Natural killer cell (primary cell): ENCODE measurements at regions not wholly inside any gene's neighbourhood (a gene's known extent, or its start where the extent isn't known, plus 50 kb on each side); places are given as distances from the start of the nearest gene placed in this dataset.

Experiments used
- ATAC-seq, 3 donors: fragments of 150-1000 bp in 2 of 3; fragments of 200-7000 bp in 1 of 3; cut with Tn5 transposase; 1 replicate in 1 of 3; 2 replicates in 2 of 3; pipeline ENCODE4 v1.10.0; 2021; ENCODE audit warnings: mild to moderate bottlenecking in 2 of 3, moderate library complexity in 2 of 3
- DNase-seq, 2 donors: peaks; one replicate each; pipeline versions ENCODE4 v3.0.0 to v3.0.0-alpha.2; 2013 to 2021; ENCODE audit warnings: mixed read lengths in 1 of 2
- H3K27ac ChIP-seq: one replicate; pipeline ENCODE4 v1.5.1; 2013; ENCODE audit warnings: mild to moderate bottlenecking, low read length
- H3K27me3 ChIP-seq: one replicate; pipeline ENCODE4 v1.6.1; 2013; ENCODE audit warnings: low read length; ENCODE audit not compliant: control insufficient read depth, insufficient read depth
- H3K36me3 ChIP-seq: one replicate; pipeline ENCODE4 v1.6.1; 2013; ENCODE audit warnings: low read length; ENCODE audit not compliant: control insufficient read depth, insufficient read depth
- H3K4me1 ChIP-seq: one replicate; pipeline ENCODE4 v1.6.1; 2013; ENCODE audit warnings: low read length; ENCODE audit not compliant: control insufficient read depth, insufficient read depth
- H3K4me3 ChIP-seq: one replicate; pipeline ENCODE4 v1.5.1; 2013; ENCODE audit warnings: low read length
- H3K9me3 ChIP-seq: one replicate; pipeline ENCODE4 v1.6.1; 2013; ENCODE audit warnings: low read length; ENCODE audit not compliant: control insufficient read depth, insufficient read depth
- H3K27ac Mint-ChIP-seq, 2 donors: one replicate each; pipeline ENCODE4 v1.8.0; 2022; ENCODE audit warnings: mild to moderate bottlenecking in 2 of 2, mixed read lengths in 2 of 2, moderate library complexity in 1 of 2
- H3K27me3 Mint-ChIP-seq, 2 donors: one replicate each; pipeline ENCODE4 v1.8.0; 2022; ENCODE audit warnings: low read depth in 2 of 2, mixed read lengths in 2 of 2
- H3K36me3 Mint-ChIP-seq: one replicate; pipeline ENCODE4 v1.8.0; 2022; ENCODE audit warnings: mixed read lengths
- H3K4me1 Mint-ChIP-seq, 2 donors: one replicate each; pipeline ENCODE4 v1.8.0; 2022; ENCODE audit warnings: mixed read lengths in 2 of 2
- H3K4me3 Mint-ChIP-seq: one replicate; pipeline ENCODE4 v1.8.0; 2022; ENCODE audit warnings: mild to moderate bottlenecking, moderate library complexity, mixed read lengths
- H3K9me3 Mint-ChIP-seq, 2 donors: one replicate each; pipeline ENCODE4 v1.8.0; 2022; ENCODE audit warnings: mixed read lengths in 2 of 2
- WGBS: methylation state at CpG from one replicate; pipeline ENCODE4 v1.1.7; 2013; ENCODE audit warnings: missing lambda C conversion rate; ENCODE audit not compliant: insufficient coverage; 5-methylcytosine and 5-hydroxymethylcytosine counted together
- intact Hi-C: fragments of 100-400 bp; cut with micrococcal nuclease; formaldehyde crosslinking; loops from one replicate; pipeline ENCODE4 v1.14.2; 2022
- TF ChIP-seq, protein P1 (sequence below): fragments of 200-600 bp; IDR thresholded peaks from one replicate; pipeline ENCODE4 v1.8.0; 2022; ENCODE audit warnings: antibody characterized with exemption

DNA sequence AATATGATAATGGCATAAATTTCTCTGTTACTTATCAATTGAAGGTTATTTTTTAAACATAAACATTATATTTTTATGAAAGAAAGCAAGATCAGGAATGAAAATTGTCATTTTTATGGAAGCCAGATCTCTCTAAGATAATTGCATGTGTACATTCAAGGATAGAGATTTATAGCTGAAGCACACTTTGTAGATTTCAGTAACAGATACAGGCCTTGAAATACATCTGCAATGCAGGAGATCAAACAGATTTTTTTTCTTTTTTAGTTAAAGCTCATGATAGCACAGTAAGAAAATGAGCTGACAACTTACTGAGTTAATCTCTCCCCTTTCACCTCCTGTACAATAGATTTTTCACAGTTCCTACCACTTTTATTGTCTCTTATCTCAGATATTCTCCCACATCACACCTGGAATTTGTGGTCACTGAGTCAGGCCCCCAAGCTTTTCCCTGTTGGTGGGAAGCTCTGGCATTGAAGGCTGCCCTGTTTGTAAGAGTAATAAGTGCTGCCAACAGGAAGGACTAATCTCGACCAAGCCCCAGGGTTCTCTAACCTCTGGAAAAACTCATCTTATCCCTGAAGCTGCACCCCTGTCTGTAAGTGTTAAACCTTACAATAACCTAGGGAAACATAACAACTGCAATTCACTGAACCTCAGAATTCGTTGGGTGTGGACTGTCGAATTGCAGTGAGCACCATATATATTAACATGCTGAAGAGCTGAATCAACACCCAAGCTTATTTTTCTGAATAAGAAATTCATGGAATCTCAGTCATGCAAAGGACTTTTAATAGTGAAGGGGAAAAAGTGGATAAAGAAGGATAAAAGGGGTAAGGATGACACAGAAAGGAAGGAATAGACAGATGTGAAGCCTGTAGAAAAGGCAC is 599.0 kb downstream of the LMO4 start:
- Mint-ChIP-seq H3K4me1 (no peaks in the 10 kb centered on the region), H3K36me3 (peaks cover 8% of the 10 kb centered on the region), H3K27me3 (peaks cover 0 to 5% of the 10 kb centered on the region in 2 donors), H3K9me3 (peaks cover 3 to 9% of the 10 kb centered on the region in 2 donors), H3K4me3 (no peak overlapping the region), H3K27ac (no peak overlapping the region)
- TF ChIP-seq, protein P1, sequence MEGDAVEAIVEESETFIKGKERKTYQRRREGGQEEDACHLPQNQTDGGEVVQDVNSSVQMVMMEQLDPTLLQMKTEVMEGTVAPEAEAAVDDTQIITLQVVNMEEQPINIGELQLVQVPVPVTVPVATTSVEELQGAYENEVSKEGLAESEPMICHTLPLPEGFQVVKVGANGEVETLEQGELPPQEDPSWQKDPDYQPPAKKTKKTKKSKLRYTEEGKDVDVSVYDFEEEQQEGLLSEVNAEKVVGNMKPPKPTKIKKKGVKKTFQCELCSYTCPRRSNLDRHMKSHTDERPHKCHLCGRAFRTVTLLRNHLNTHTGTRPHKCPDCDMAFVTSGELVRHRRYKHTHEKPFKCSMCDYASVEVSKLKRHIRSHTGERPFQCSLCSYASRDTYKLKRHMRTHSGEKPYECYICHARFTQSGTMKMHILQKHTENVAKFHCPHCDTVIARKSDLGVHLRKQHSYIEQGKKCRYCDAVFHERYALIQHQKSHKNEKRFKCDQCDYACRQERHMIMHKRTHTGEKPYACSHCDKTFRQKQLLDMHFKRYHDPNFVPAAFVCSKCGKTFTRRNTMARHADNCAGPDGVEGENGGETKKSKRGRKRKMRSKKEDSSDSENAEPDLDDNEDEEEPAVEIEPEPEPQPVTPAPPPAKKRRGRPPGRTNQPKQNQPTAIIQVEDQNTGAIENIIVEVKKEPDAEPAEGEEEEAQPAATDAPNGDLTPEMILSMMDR, result no peak
- DNase-seq (no peak), ATAC-seq (no peak)
- H3K4me1 ChIP-seq, result no peaks in the 10 kb centered on the region
- intact Hi-C loops, result no loop called here
- 96% methylated on average over 3 of the region's 3 CpGs for WGBS
- no peaks in the 10 kb centered on the region for H3K36me3 ChIP-seq
- no peak overlapping the region for H3K4me3 ChIP-seq
- no peaks in the 10 kb centered on the region for H3K27me3 ChIP-seq
- no peaks in the 10 kb centered on the region for H3K9me3 ChIP-seq
- H3K27ac ChIP-seq, result no peak overlapping the region

DNA sequence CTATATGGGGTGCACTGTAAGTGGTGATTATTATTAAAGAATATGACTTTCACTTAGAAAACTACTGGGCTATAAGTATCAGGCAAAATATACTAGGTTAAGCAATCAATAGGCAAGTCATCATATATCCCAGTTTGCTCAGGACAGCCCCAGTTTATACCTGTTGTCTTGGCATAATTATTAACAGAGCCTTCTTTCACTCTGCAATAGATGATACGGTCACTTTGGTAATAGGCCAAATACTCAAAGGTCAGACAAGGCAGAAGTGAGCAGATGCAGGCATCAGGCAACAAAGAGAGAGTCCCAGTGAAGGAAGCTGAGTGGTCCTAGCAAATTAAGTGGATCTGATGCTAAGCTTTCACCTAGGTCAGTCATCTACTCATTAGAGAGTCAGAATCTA is 599.9 kb downstream of the LMO4 start:
- Mint-ChIP-seq H3K36me3 (peaks cover 8% of the 10 kb centered on the region), H3K27me3 (peaks cover 0 to 5% of the 10 kb centered on the region in 2 donors), H3K4me3 (no peak overlapping the region), H3K4me1 (no peaks in the 10 kb centered on the region), H3K27ac (no peak overlapping the region), H3K9me3 (peaks cover 3 to 9% of the 10 kb centered on the region in 2 donors)
- no peaks in the 10 kb centered on the region for H3K4me1 ChIP-seq
- DNase-seq (no peak), ATAC-seq (no peak)
- intact Hi-C loops, result no loop called here
- TF ChIP-seq, protein P1, result no peak
- no peak overlapping the region for H3K27ac ChIP-seq
- H3K27me3 ChIP-seq, result no peaks in the 10 kb centered on the region
- H3K36me3 ChIP-seq, result no peaks in the 10 kb centered on the region
- no peaks in the 10 kb centered on the region for H3K9me3 ChIP-seq
- 90% methylated on average over 1 of the region's 1 CpG for WGBS
- no peak overlapping the region for H3K4me3 ChIP-seq

DNA sequence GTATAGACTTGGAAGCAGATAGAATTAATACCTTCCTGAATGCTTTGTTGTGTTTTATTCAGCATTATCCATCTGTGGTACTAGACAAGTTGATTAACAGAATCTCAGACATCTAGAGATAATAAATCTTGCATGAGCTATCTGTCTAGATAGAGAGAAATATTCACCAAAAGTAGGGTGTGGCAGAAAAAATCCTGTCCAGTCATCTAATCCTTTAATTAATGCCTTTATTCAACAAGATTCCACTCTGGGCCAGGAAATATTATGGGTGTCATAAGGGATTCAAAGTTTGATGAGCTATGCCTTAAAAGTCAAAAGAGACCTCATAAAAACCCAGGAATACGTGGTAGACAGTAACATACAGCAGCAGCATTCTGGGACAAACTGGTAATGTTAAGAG is 601.2 kb downstream of the LMO4 start:
- WGBS, result 57% methylated on average over 1 of the region's 1 CpG
- Histone ChIP-seq H3K27ac (no peak overlapping the region), H3K9me3 (no peaks in the 10 kb centered on the region), H3K4me1 (no peaks in the 10 kb centered on the region), H3K36me3 (no peaks in the 10 kb centered on the region), H3K4me3 (no peak overlapping the region), H3K27me3 (no peaks in the 10 kb centered on the region)
- intact Hi-C loops, result no loop called here
- H3K27ac Mint-ChIP-seq, result no peak overlapping the region
- peaks cover 8% of the 10 kb centered on the region for H3K36me3 Mint-ChIP-seq
- H3K4me1 Mint-ChIP-seq, result no peaks in the 10 kb centered on the region
- H3K9me3 Mint-ChIP-seq, result peaks cover 3 to 9% of the 10 kb centered on the region in 2 donors
- no peak overlapping the region for H3K4me3 Mint-ChIP-seq
- no peak for DNase-seq
- TF ChIP-seq, protein P1, result no peak
- H3K27me3 Mint-ChIP-seq, result peaks cover 0 to 5% of the 10 kb centered on the region in 2 donors
- no peak for ATAC-seq

DNA sequence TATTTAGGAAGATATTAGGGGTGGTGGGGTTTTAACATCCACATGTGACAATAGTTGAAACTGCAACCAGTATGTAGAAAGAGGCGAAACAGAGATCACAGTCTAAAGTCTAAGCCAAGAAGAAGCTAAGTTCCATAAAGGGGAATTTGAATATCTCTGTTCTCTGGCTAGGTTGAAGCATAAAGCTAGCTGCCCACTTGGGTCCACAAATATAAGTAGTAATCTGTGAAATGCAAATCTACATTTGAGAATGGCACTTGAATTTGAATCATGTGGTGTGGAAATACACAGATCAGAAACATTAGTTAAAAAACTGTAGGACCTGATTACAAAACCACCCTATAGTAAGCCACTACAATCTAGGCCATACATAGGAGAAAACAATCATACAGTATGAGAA is 602.1 kb downstream of the LMO4 start:
- H3K36me3 Mint-ChIP-seq, result peaks cover 8% of the 10 kb centered on the region
- Histone ChIP-seq H3K4me1 (no peaks in the 10 kb centered on the region), H3K27ac (no peak overlapping the region), H3K9me3 (no peaks in the 10 kb centered on the region), H3K4me3 (no peak overlapping the region), H3K36me3 (no peaks in the 10 kb centered on the region), H3K27me3 (no peaks in the 10 kb centered on the region)
- TF ChIP-seq, protein P1, result no peak
- peaks cover 3 to 9% of the 10 kb centered on the region in 2 donors for H3K9me3 Mint-ChIP-seq
- no peaks in the 10 kb centered on the region for H3K4me1 Mint-ChIP-seq
- H3K27me3 Mint-ChIP-seq, result peaks cover 0 to 5% of the 10 kb centered on the region in 2 donors
- intact Hi-C loops, result no loop called here
- 96% methylated on average over 1 of the region's 1 CpG for WGBS
- no peak overlapping the region for H3K27ac Mint-ChIP-seq
- DNase-seq (no peak), ATAC-seq (no peak)
- no peak overlapping the region for H3K4me3 Mint-ChIP-seq
